Omental fat pad (tissue), 3 donors: ENCODE measurements at regions not wholly inside any gene's neighbourhood (a gene's known extent, or its start where the extent isn't known, plus 50 kb on each side); places are given as distances from the start of the nearest gene placed in this dataset.

ENCODE experiments used
- ATAC-seq: fragments of 150-250 bp; one replicate; pipeline ENCODE4 v1.9.1; 2016; ENCODE audit warnings: mild to moderate bottlenecking, moderate library complexity; ENCODE audit not compliant: low FRiP score
- DNase-seq: peaks from one replicate; pipeline ENCODE4 v3.0.0-alpha.2; 2019; ENCODE audit warnings: low spot score
- TF ChIP-seq, protein P1 (sequence below), 3 donors: fragments of 450-650 bp; IDR thresholded peaks; one replicate each; pipeline ENCODE4 v1.5.1; 2016 to 2017; ENCODE audit warnings: antibody characterized with exemption in 3 of 3, mild to moderate bottlenecking in 3 of 3, moderate library complexity in 2 of 3

DNA sequence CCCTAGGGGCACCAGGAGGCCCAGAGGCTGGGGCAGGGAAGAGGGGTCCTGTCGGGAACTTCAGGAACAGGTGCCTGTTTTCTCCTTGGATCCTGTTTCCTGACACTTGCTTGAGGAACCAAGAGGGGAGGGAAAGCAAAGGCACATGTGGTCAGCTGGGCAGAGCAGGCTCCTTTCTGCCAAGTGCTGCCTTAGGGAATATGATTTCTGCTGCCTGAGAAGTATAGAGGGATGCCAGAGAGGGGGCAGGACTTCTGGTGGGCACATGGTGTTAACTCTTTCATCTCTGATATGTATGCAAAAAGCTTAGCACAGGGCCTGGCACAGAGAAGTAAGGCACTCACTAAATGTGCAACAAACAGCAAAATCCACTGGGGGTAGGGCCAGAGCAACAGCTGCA is 51.2 kb upstream of the PJA1 start:
- TF ChIP-seq, protein P1, sequence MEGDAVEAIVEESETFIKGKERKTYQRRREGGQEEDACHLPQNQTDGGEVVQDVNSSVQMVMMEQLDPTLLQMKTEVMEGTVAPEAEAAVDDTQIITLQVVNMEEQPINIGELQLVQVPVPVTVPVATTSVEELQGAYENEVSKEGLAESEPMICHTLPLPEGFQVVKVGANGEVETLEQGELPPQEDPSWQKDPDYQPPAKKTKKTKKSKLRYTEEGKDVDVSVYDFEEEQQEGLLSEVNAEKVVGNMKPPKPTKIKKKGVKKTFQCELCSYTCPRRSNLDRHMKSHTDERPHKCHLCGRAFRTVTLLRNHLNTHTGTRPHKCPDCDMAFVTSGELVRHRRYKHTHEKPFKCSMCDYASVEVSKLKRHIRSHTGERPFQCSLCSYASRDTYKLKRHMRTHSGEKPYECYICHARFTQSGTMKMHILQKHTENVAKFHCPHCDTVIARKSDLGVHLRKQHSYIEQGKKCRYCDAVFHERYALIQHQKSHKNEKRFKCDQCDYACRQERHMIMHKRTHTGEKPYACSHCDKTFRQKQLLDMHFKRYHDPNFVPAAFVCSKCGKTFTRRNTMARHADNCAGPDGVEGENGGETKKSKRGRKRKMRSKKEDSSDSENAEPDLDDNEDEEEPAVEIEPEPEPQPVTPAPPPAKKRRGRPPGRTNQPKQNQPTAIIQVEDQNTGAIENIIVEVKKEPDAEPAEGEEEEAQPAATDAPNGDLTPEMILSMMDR (IDR thresholded peaks at IDR 0.05) = no peak
- no peak for ATAC-seq
- DNase-seq = no peak

DNA sequence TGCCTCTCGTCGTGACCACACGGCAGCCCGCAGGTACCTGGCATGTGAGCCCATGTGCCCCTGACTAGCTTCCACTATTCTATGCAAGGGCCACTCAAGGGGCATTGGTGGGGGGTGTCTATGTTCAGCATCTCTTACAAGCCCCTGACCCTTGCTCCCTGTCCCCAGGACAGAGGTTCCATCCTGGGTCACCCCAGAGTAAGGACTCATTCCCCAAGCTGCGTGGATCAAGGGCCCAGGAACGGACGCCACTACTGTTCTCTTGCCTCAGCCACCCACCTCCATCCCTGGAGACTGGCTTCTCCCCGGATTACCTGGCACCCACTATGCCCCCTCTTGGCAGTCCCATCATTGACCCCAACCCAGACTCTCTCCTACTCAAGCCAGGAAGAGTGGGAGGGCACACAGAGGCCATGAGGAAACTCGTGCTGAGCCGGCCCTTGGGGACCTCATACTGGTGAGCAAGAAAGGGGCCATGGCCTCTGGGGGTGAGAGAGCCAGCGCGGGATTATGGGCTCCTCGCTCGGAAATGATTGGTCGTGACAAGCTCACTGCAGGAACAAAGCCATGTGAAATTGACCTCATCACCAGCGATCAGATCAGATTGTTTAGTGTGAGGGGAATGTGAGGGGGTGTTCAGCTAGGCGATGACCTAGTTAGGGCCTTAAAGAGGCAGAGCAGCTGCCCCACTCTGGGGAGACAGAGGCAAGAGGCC is 50.1 kb upstream of the PJA1 start:
- ATAC-seq = no peak
- TF ChIP-seq, protein P1 (IDR thresholded peaks at IDR 0.05) = no peak
- DNase-seq = no peak
